Activated CD4-positive, alpha-beta T cell treated with anti-CD3 and anti-CD28 coated beads, Interleukin-10, Interleukin-2, amounts not matched to agents 100 ng/mL and 50 ng/mL, durations not matched to agents 16 hours and 8 hours (primary cell): ENCODE measurements at regions not wholly inside any gene's neighbourhood (a gene's known extent, or its start where the extent isn't known, plus 50 kb on each side); places are given as distances from the start of the nearest gene placed in this dataset.
A peak's percentile ranks its signal among the peaks of the same experiment; 100 is the strongest.

Source experiments
- DNase-seq: peaks from one replicate; pipeline ENCODE4 v3.0.0-alpha.2; 2020

- no peak for DNase-seq
These were observed 228.6 kb upstream of the STK17B start for GRCh38 chr2:196399722-196400691.

GRCh38 chr2:196403471-196403870, 232.1 kb upstream of the STK17B start:
- no peak for DNase-seq

- DNase-seq = no peak
These were observed 232.9 kb upstream of the STK17B start for GRCh38 chr2:196404276-196404675.

- no peak for DNase-seq
These were observed 231.7 kb upstream of the CCDC150 start for GRCh38 chr2:196407675-196408264.

- no peak for DNase-seq
These were observed 230.1 kb upstream of the CCDC150 start for GRCh38 chr2:196409376-196409775.

- no peak for DNase-seq
These were observed 229.5 kb upstream of the CCDC150 start for GRCh38 chr2:196410008-196410407.

- no peak for DNase-seq
These were observed 225.7 kb upstream of the CCDC150 start for GRCh38 chr2:196413821-196414274.

- peak; percentile 9 for DNase-seq
These were observed 224.1 kb upstream of the CCDC150 start for GRCh38 chr2:196415384-196415783.

GRCh38 chr2:196420143-196420542, 219.4 kb upstream of the CCDC150 start:
- no peak for DNase-seq

GRCh38 chr2:196421880-196422279, 217.6 kb upstream of the CCDC150 start:
- no peak for DNase-seq

GRCh38 chr2:196422361-196422760, 217.2 kb upstream of the CCDC150 start:
- no peak for DNase-seq

GRCh38 chr2:196426122-196426521, 213.4 kb upstream of the CCDC150 start:
- DNase-seq = no peak

- DNase-seq = no peak
These were observed 211.4 kb upstream of the CCDC150 start for GRCh38 chr2:196427986-196428634.

- no peak for DNase-seq
These were observed 208.4 kb upstream of the CCDC150 start for GRCh38 chr2:196431076-196431475.

- DNase-seq = peak; percentile 7
These were observed 207.6 kb upstream of the CCDC150 start for GRCh38 chr2:196431957-196432356.

GRCh38 chr2:196433116-196433515, 206.4 kb upstream of the CCDC150 start:
- DNase-seq = no peak

GRCh38 chr2:196434217-196434616, 205.3 kb upstream of the CCDC150 start:
- no peak for DNase-seq

GRCh38 chr2:196435189-196435588, 204.3 kb upstream of the CCDC150 start:
- no peak for DNase-seq

- no peak for DNase-seq
These were observed 201.9 kb upstream of the CCDC150 start for GRCh38 chr2:196437626-196438025.

GRCh38 chr2:196439760-196440159, 199.8 kb upstream of the CCDC150 start:
- DNase-seq = no peak

- no peak for DNase-seq
These were observed 199.1 kb upstream of the CCDC150 start for GRCh38 chr2:196440413-196440812.

- no peak for DNase-seq
These were observed 198.0 kb upstream of the CCDC150 start for GRCh38 chr2:196441527-196441926.

GRCh38 chr2:196442211-196442610, 197.3 kb upstream of the CCDC150 start:
- no peak for DNase-seq

GRCh38 chr2:196444442-196444841, 195.1 kb upstream of the CCDC150 start:
- no peak for DNase-seq
